ENCODE measurements at regions not wholly inside any gene's neighbourhood (a gene's known extent, or its start where the extent isn't known, plus 50 kb on each side); places are given as distances from the start of the nearest gene placed in this dataset.

DNA sequence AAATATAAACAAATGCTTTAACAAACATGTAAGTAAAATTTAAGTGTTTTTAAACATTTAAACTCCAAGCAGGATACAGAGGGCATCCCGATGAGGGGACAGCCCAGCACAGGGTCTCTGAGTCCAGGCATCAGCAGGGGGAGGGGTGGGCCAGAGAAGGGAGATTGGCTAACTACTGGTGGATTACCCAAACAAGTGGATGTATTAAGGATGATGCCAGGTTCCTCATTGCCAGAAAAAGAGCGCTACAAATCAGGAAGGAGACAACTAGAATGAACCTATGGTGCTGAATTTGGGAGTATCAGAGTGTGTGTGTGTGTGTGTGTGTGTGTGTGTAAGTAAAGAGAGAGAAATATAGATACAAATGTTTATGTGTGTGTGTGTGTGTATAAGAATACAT is 162.0 kb upstream of the RMP24 start:
- 93% methylated on average over 2 of the region's 2 CpGs; no CpG with 5 or more reads in 1 of the 2 experiments for WGBS, 2 experiments (ENCODE audit: extremely low coverage in 1 of 2, insufficient coverage in 1 of 2, insufficient read length in 1 of 2, insufficient replicate concordance in 2 of 2, low coverage in 1 of 2, low lambda C conversion rate in 2 of 2, missing lambda C conversion rate in 1 of 2)
- Histone ChIP-seq H3K9ac (replicated peaks in 1 of 4; ENCODE audit: extremely low read depth in 1 of 4, low read depth in 3 of 4, low read length in 3 of 4) (no peak overlapping the region), H3K56ac (replicated peaks; ENCODE audit: insufficient read length, low read depth, low read length) (no peak overlapping the region), H3K23ac (ENCODE audit: insufficient read length) (no peak overlapping the region), H3K9me3 (ENCODE audit: insufficient read depth in 2 of 2, low read depth in 1 of 2, low read length in 1 of 2) (no peaks in the 10 kb centered on the region), H3K27me3 (replicated peaks in 1 of 4; ENCODE audit: control insufficient read depth in 3 of 4, extremely low read depth in 1 of 4, insufficient read depth in 3 of 4, low read length in 3 of 4) (no peaks in the 10 kb centered on the region), H3K79me2 (ENCODE audit: control insufficient read depth in 1 of 2, insufficient read depth in 2 of 2, low read length in 2 of 2) (no peaks in the 10 kb centered on the region), H3K14ac (ENCODE audit: insufficient read length) (no peak overlapping the region), H3K4ac (replicated peaks; ENCODE audit: insufficient read length, low read depth, low read length) (no peak overlapping the region), H4K8ac (ENCODE audit: extremely low read depth, insufficient read depth, low read length) (no peak overlapping the region), H2BK120ac (replicated peaks; ENCODE audit: low read depth, low read length) (no peak overlapping the region), H3K36me3 (ENCODE audit: control insufficient read depth in 2 of 4, insufficient read depth in 4 of 4, low read length in 3 of 4) (no peaks in the 10 kb centered on the region), H3K23me2 (ENCODE audit: low read depth, low read length) (peaks cover 2% of the 10 kb centered on the region; the same call in 1 of the 2 replicates), H3K27ac (ENCODE audit: low read depth, low read length) (no peak overlapping the region), H3K79me1 (ENCODE audit: low read depth, low read length) (no peaks in the 10 kb centered on the region), H3K4me1 (replicated peaks in 1 of 4; ENCODE audit: control insufficient read depth in 3 of 4, insufficient read depth in 4 of 4, low read length in 3 of 4) (peaks cover 0 to 8% (median 2%) of the 10 kb centered on the region in 4 experiments; a peak in 1 of 7 replicates), H4K91ac (replicated peaks; ENCODE audit: insufficient read length, low read length) (no peak overlapping the region), H4K5ac (ENCODE audit: insufficient read length, low read depth, low read length) (no peak overlapping the region), H2BK5ac (ENCODE audit: low read depth, low read length) (no peak overlapping the region), H2BK20ac (ENCODE audit: low read length) (no peak overlapping the region), H3K4me2 (ENCODE audit: insufficient read depth in 1 of 2, low read depth in 2 of 2, low read length in 2 of 2) (no peak overlapping the region), H2AFZ (ENCODE audit: low read length) (no peak overlapping the region), H2BK15ac (ENCODE audit: low read length) (no peak overlapping the region), H2AK5ac (ENCODE audit: low read depth, low read length) (no peak overlapping the region), H4K20me1 (replicated peaks in 1 of 2; ENCODE audit: control insufficient read depth in 1 of 2, insufficient read depth in 2 of 2, low read length in 2 of 2) (no peaks in the 10 kb centered on the region), H3K4me3 (ENCODE audit: extremely low read depth in 1 of 4, insufficient read depth in 2 of 4, low read depth in 3 of 4, low read length in 4 of 4) (no peak overlapping the region), H2BK12ac (ENCODE audit: low read depth, low read length) (peak overlapping the region; percentile 77; the same call in 1 of the 2 replicates), H3K18ac (ENCODE audit: extremely low read depth, low read length) (no peak overlapping the region)
- ChIA-PET CTCF (ENCODE audit: partially characterized antibody) (interaction anchor here (0.7 kb wide), 1 partner anchor 38 kb away, joined by 4 read pairs; no protein-coding TSS in a partner anchor), POLR2A (ENCODE audit: partially characterized antibody) (interaction anchor here (0.6 to 1.4 kb wide), 2 partner anchors 9 to 15 kb away, joined by 3 read pairs; no protein-coding TSS in a partner anchor)
- TF ChIP-seq EP300 (IDR thresholded peaks at IDR 0.05; ENCODE audit: borderline replicate concordance in 1 of 2, low read depth in 2 of 2, low read length in 2 of 2) = no peak
- no peak for TF ChIP-seq TEAD4 (IDR thresholded peaks at IDR 0.05; ENCODE audit: low read depth, low read length)
- FAIRE-seq (no peak), DNase-seq (ENCODE audit: low read depth in 1 of 2, low spot score in 2 of 2) (no peak)
